ENCODE measurements at regions not wholly inside any gene's neighbourhood (a gene's known extent, or its start where the extent isn't known, plus 50 kb on each side); places are given as distances from the start of the nearest gene placed in this dataset.

- TF ChIP-seq CTCF (conservative IDR thresholded peaks at IDR 0.05 in 1 of 2, IDR thresholded peaks at IDR 0.05 in 1 of 2; ENCODE audit: extremely low read depth in 1 of 2, insufficient read depth in 1 of 2, low read depth in 1 of 2, low read length in 2 of 2) = no peak
- TF ChIP-seq EZH2 (IDR thresholded peaks at IDR 0.05; ENCODE audit: borderline replicate concordance, low read length) = no peak
Observed at GRCh38 chr19:29882719-29883105, 59.3 kb upstream of the URI1 start.

Data from mammary epithelial cell (primary cell).